CD4-positive, alpha-beta T cell treated with Interleukin-15 for 1 hour (primary cell): ENCODE measurements at regions not wholly inside any gene's neighbourhood (a gene's known extent, or its start where the extent isn't known, plus 50 kb on each side); places are given as distances from the start of the nearest gene placed in this dataset.
A peak's percentile ranks its signal among the peaks of the same experiment; 100 is the strongest.
"Not testable (repeated sequence)": the region's sequence is repeated elsewhere in the genome, so short reads cannot be mapped to it uniquely, and the experiment has no call there.

Experiments used
- DNase-seq: peaks from one replicate; pipeline ENCODE4 v3.0.0-alpha.2; 2020

DNA sequence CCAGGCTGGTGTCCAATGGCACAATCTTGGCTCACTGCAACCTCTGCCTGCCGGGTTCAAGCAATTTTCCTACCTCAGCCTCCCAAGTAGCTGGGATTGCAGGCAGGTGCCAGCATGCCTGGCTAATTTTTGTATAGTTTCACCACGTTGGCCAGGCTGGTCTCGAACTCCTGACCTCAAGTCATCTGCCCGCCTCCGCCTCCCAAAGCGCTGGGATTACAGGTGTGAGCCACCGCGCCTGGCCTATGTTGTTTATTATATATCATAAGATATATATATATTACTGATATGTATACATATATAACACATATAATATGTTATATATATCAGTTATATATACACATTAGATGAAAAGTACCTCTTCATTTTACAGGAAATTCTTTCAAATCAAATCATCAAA is 914.7 kb downstream of the FOXD4L5 start:
- DNase-seq = not testable (repeated sequence)

DNA sequence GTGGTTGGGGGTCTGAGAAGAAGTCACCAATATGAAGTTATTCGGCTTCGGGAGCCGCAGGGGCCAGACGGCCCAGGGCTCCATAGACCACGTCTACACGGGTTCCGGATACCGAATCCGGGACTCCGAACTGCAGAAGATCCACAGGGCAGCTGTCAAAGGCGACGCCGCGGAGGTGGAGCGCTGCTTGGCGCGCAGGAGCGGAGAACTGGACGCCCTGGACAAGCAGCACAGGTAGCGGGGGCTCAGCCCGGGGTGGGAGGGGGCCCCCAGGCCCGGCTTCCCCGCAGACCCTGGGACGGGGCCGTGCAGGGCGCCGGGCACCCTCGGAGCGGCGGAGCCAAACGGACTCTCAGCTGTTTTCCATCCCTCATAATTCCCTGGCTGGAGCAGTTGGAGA is 915.4 kb downstream of the FOXD4L5 start:
- DNase-seq = not testable (repeated sequence)

GRCh38 chr9:64369114-64369513 is 915.9 kb downstream of the FOXD4L5 start:
- DNase-seq = peak; percentile 74

GRCh38 chr9:64368644-64368942 is 916.4 kb downstream of the FOXD4L5 start:
- DNase-seq = not testable (repeated sequence)

DNA sequence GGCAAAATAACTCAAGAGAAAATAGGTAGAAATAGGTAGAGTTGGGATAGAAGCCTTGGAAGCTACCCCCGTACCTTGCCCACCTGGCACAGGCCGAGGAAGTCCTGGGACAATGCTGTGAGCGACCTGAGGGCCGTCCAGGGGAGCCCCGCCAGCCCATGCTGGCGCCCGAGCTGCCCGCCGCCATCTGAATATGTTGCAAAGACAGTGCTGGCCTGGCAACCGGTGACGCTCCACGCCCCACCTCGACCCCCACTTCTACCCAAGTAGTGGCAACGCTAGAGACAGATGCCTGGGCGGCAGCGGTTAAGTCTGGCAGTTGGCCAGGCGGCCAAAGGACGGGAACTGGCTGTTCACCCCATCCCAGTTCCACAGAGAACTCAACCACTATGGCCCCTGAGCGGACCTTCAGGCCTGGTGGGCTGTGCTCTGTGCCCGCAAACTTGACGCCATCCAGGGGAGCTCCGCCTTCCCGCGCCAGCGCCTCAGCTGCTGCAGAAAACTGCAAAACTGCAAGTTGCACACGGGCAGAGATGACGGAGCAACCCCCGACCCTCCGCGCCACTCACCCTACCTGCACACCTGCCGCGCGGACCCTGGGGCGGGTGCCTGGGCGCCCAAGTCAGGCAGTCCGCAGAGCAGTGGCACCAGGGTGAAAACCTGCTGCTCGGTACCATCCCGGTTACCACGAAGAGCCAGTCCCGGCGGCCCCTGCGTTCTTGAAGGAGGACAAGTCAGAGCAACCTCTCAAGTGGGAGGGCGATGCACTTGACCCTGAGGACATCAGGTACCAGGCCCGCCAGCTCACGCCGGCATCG is 917.0 kb downstream of the FOXD4L5 start:
- not testable (repeated sequence) for DNase-seq
